ENCODE measurements at regions not wholly inside any gene's neighbourhood (a gene's known extent, or its start where the extent isn't known, plus 50 kb on each side); places are given as distances from the start of the nearest gene placed in this dataset.

- H3K27me3 ChIP-seq (ENCODE audit: control insufficient read depth, insufficient read depth, low read length): no peaks in the 10 kb centered on the region
- DNase-seq (ENCODE audit: low read depth, low spot score): no peak
- H3K4me1 ChIP-seq (ENCODE audit: control insufficient read depth, insufficient read depth, low read length): 0 out of 2 replicates have a peak, but pooled peaks cover 2% of the 10 kb centered on the region
- no peak overlapping the region for H3K4me3 ChIP-seq (ENCODE audit: low read length)
- no peak overlapping the region for H3K27ac ChIP-seq (ENCODE audit: low read length)
- no peaks in the 10 kb centered on the region for H3K36me3 ChIP-seq (ENCODE audit: control insufficient read depth, insufficient read depth, low read length)
- H3K9me3 ChIP-seq (ENCODE audit: control insufficient read depth, insufficient read depth, low read length): no peaks in the 10 kb centered on the region
- no CpG with 5 or more reads among the region's 1 CpG for WGBS (ENCODE audit: insufficient coverage, insufficient read length)
Measured at GRCh38 chr2:11975373-11975772, 228.9 kb downstream of the LPIN1 start.

DNA sequence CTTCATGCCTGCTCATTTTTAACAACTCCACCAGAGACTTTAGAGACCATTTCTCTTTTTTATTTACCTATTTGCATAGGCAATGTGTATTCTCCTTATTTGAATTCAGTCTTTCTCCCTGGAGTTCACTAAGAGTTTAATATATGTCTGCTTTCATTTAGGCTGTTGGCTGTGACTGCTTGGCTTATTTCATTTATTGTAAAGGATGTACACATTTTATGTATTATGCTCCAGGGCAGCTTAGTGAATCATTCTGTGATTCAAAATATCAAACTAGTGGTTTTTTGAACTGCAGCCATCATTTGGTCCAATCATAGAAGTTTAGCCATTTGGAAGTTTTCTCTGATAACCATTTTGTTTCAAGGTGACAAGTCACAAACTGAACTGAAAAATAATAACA, 229.6 kb downstream of the LPIN1 start:
- DNase-seq (ENCODE audit: low read depth, low spot score): no peak

DNA sequence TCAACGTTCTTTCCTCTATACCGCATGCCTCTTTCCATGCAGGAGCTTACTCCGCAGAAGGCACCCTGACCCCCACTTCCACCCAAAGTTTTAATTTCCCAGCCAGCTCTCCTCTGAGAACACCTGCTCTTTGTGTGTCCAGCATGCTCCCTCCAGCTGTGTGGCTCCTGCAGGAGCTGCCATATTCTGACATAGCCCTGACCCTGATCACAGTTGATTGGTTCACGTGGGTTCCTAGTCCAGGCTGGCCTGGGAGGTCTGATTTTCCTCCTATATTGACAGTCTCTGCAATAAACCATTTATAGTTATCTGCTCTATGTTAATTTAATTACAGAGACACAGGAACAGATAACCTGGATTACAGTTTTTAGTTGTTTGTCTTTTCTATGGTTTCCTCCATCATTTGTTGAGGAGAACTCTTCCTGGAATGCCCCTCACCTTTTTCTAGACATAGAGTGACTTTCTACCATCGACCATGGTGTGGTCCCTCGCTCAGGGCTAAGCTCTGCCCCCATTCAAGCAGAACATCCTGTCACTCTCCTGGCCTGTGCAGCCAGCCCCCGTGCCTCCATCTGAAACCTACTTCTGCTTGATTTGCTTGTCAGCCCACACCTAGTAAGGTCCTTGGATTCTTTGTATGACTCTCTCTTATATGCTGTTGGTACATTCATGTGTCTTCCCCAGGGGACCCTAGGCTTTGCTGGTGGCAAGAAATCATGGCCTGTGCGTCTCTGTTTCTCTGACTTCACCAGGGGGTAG, 231.5 kb downstream of the LPIN1 start:
- H3K4me1 ChIP-seq (ENCODE audit: control insufficient read depth, insufficient read depth, low read length): 0 out of 2 replicates have a peak, but pooled peaks cover 2% of the 10 kb centered on the region
- H3K36me3 ChIP-seq (ENCODE audit: control insufficient read depth, insufficient read depth, low read length): no peaks in the 10 kb centered on the region
- no peaks in the 10 kb centered on the region for H3K27me3 ChIP-seq (ENCODE audit: control insufficient read depth, insufficient read depth, low read length)
- H3K27ac ChIP-seq (ENCODE audit: low read length): no peak overlapping the region
- no peak for DNase-seq (ENCODE audit: low read depth, low spot score)
- no CpG with 5 or more reads among the region's 8 CpGs for WGBS (ENCODE audit: insufficient coverage, insufficient read length)
- no peak overlapping the region for H3K4me3 ChIP-seq (ENCODE audit: low read length)
- H3K9me3 ChIP-seq (ENCODE audit: control insufficient read depth, insufficient read depth, low read length): no peaks in the 10 kb centered on the region

More for the DNA sequence above, 229.6 kb downstream of the LPIN1 start:
- Histone ChIP-seq H3K4me3 (ENCODE audit: low read length) (no peak overlapping the region), H3K27ac (ENCODE audit: low read length) (no peak overlapping the region), H3K27me3 (ENCODE audit: control insufficient read depth, insufficient read depth, low read length) (no peaks in the 10 kb centered on the region), H3K9me3 (ENCODE audit: control insufficient read depth, insufficient read depth, low read length) (no peaks in the 10 kb centered on the region), H3K4me1 (ENCODE audit: control insufficient read depth, insufficient read depth, low read length) (0 out of 2 replicates have a peak, but pooled peaks cover 2% of the 10 kb centered on the region), H3K36me3 (ENCODE audit: control insufficient read depth, insufficient read depth, low read length) (no peaks in the 10 kb centered on the region)

DNA sequence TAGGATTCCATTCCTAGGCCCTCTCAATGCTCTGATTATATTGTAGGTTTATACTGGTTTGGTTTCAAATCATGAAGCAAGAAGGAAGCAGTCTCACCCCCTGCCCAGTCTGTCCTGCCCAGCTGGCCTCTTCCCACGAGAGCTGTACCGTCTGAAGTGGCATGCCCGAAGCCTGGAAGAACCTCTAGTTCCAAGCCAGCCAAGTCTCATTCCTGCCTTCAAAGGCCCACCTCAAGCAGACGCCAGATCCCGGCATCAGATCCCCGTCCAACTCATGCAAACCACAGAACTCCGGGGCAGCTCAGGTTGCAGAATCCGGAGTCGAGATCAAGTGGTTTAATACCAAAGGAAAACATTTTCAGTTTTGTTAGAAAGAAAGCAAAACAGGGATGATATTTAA, 234.4 kb downstream of the LPIN1 start:
- DNase-seq (ENCODE audit: low read depth, low spot score): no peak
- no peak overlapping the region for H3K4me3 ChIP-seq (ENCODE audit: low read length)
- 0 out of 2 replicates have a peak, but pooled peaks cover 2% of the 10 kb centered on the region for H3K4me1 ChIP-seq (ENCODE audit: control insufficient read depth, insufficient read depth, low read length)
- H3K9me3 ChIP-seq (ENCODE audit: control insufficient read depth, insufficient read depth, low read length): no peaks in the 10 kb centered on the region
- no peak overlapping the region for H3K27ac ChIP-seq (ENCODE audit: low read length)
- H3K36me3 ChIP-seq (ENCODE audit: control insufficient read depth, insufficient read depth, low read length): no peaks in the 10 kb centered on the region
- H3K27me3 ChIP-seq (ENCODE audit: control insufficient read depth, insufficient read depth, low read length): no peaks in the 10 kb centered on the region
- no CpG with 5 or more reads among the region's 9 CpGs for WGBS (ENCODE audit: insufficient coverage, insufficient read length)

GRCh38 chr2:11983401-11983800, 237.0 kb downstream of the LPIN1 start:
- H3K9me3 ChIP-seq (ENCODE audit: control insufficient read depth, insufficient read depth, low read length): no peaks in the 10 kb centered on the region
- WGBS (ENCODE audit: insufficient coverage, insufficient read length): no CpG with 5 or more reads among the region's 4 CpGs

DNA sequence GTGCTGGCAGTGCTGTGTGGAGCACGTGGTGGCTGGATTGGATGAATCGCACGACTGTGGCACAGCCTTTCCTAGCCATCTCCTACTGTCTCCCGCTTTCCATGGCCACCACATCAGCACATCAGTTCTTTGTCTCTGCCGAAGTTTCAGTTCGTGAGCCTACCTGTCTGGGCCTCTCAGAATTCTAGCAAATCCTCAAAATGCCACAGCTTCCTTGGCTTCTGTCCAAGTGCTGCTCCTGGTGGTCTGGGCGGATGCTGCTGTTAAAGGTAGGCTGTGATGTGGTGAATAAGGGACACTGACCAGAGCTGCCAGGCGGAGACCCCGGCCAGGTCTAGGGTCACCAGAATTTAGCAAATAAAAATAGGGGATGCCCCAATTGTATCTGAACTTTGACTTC, 237.4 kb downstream of the LPIN1 start:
- Histone ChIP-seq H3K4me1 (ENCODE audit: control insufficient read depth, insufficient read depth, low read length) (0 out of 2 replicates have a peak, but pooled peaks cover 2% of the 10 kb centered on the region), H3K36me3 (ENCODE audit: control insufficient read depth, insufficient read depth, low read length) (no peaks in the 10 kb centered on the region), H3K4me3 (ENCODE audit: low read length) (no peak overlapping the region), H3K27me3 (ENCODE audit: control insufficient read depth, insufficient read depth, low read length) (no peaks in the 10 kb centered on the region), H3K9me3 (ENCODE audit: control insufficient read depth, insufficient read depth, low read length) (no peaks in the 10 kb centered on the region), H3K27ac (ENCODE audit: low read length) (no peak overlapping the region)
- no peak for DNase-seq (ENCODE audit: low read depth, low spot score)
- WGBS (ENCODE audit: insufficient coverage, insufficient read length): no CpG with 5 or more reads among the region's 9 CpGs

More at GRCh38 chr2:11983401-11983800, 237.0 kb downstream of the LPIN1 start:
- DNase-seq (ENCODE audit: low read depth, low spot score): no peak
- no peaks in the 10 kb centered on the region for H3K27me3 ChIP-seq (ENCODE audit: control insufficient read depth, insufficient read depth, low read length)
- H3K4me3 ChIP-seq (ENCODE audit: low read length): no peak overlapping the region
- H3K27ac ChIP-seq (ENCODE audit: low read length): no peak overlapping the region
- 0 out of 2 replicates have a peak, but pooled peaks cover 2% of the 10 kb centered on the region for H3K4me1 ChIP-seq (ENCODE audit: control insufficient read depth, insufficient read depth, low read length)
- no peaks in the 10 kb centered on the region for H3K36me3 ChIP-seq (ENCODE audit: control insufficient read depth, insufficient read depth, low read length)

- Histone ChIP-seq H3K27ac (ENCODE audit: low read length) (no peak overlapping the region), H3K4me1 (ENCODE audit: control insufficient read depth, insufficient read depth, low read length) (0 out of 2 replicates have a peak, but pooled peaks cover 2% of the 10 kb centered on the region), H3K27me3 (ENCODE audit: control insufficient read depth, insufficient read depth, low read length) (no peaks in the 10 kb centered on the region), H3K36me3 (ENCODE audit: control insufficient read depth, insufficient read depth, low read length) (no peaks in the 10 kb centered on the region), H3K9me3 (ENCODE audit: control insufficient read depth, insufficient read depth, low read length) (no peaks in the 10 kb centered on the region), H3K4me3 (ENCODE audit: low read length) (no peak overlapping the region)
- WGBS (ENCODE audit: insufficient coverage, insufficient read length): no CpG with 5 or more reads among the region's 18 CpGs
- DNase-seq (ENCODE audit: low read depth, low spot score): no peak
Measured at GRCh38 chr2:11984316-11985158, 238.1 kb downstream of the LPIN1 start.

GRCh38 chr2:11985817-11986566, 239.6 kb downstream of the LPIN1 start:
- H3K4me1 ChIP-seq (ENCODE audit: control insufficient read depth, insufficient read depth, low read length): no peaks in the 10 kb centered on the region
- no peak for DNase-seq (ENCODE audit: low read depth, low spot score)
- H3K4me3 ChIP-seq (ENCODE audit: low read length): no peak overlapping the region
- WGBS (ENCODE audit: insufficient coverage, insufficient read length): no CpG with 5 or more reads among the region's 4 CpGs
- no peaks in the 10 kb centered on the region for H3K9me3 ChIP-seq (ENCODE audit: control insufficient read depth, insufficient read depth, low read length)
- H3K27me3 ChIP-seq (ENCODE audit: control insufficient read depth, insufficient read depth, low read length): no peaks in the 10 kb centered on the region
- no peak overlapping the region for H3K27ac ChIP-seq (ENCODE audit: low read length)
- H3K36me3 ChIP-seq (ENCODE audit: control insufficient read depth, insufficient read depth, low read length): no peaks in the 10 kb centered on the region

- no peak overlapping the region for H3K4me3 ChIP-seq (ENCODE audit: low read length)
- WGBS (ENCODE audit: insufficient coverage, insufficient read length): no CpG with 5 or more reads among the region's 3 CpGs
- no peaks in the 10 kb centered on the region for H3K36me3 ChIP-seq (ENCODE audit: control insufficient read depth, insufficient read depth, low read length)
- H3K9me3 ChIP-seq (ENCODE audit: control insufficient read depth, insufficient read depth, low read length): no peaks in the 10 kb centered on the region
- no peaks in the 10 kb centered on the region for H3K4me1 ChIP-seq (ENCODE audit: control insufficient read depth, insufficient read depth, low read length)
- no peaks in the 10 kb centered on the region for H3K27me3 ChIP-seq (ENCODE audit: control insufficient read depth, insufficient read depth, low read length)
- no peak for DNase-seq (ENCODE audit: low read depth, low spot score)
- no peak overlapping the region for H3K27ac ChIP-seq (ENCODE audit: low read length)
Measured at GRCh38 chr2:11987151-11987550, 240.7 kb downstream of the LPIN1 start.

GRCh38 chr2:11988691-11989353, 242.4 kb downstream of the LPIN1 start:
- no CpG with 5 or more reads among the region's 14 CpGs for WGBS (ENCODE audit: insufficient coverage, insufficient read length)
- no peak overlapping the region for H3K27ac ChIP-seq (ENCODE audit: low read length)

More at GRCh38 chr2:11988691-11989353, 242.4 kb downstream of the LPIN1 start:
- no peak overlapping the region for H3K4me3 ChIP-seq (ENCODE audit: low read length)
- no peaks in the 10 kb centered on the region for H3K27me3 ChIP-seq (ENCODE audit: control insufficient read depth, insufficient read depth, low read length)
- no peaks in the 10 kb centered on the region for H3K36me3 ChIP-seq (ENCODE audit: control insufficient read depth, insufficient read depth, low read length)
- no peaks in the 10 kb centered on the region for H3K4me1 ChIP-seq (ENCODE audit: control insufficient read depth, insufficient read depth, low read length)
- no peaks in the 10 kb centered on the region for H3K9me3 ChIP-seq (ENCODE audit: control insufficient read depth, insufficient read depth, low read length)
- DNase-seq (ENCODE audit: low read depth, low spot score): no peak

All from iPS DF 6.9 (cell line).